GM20000 (cell line): ENCODE measurements at regions not wholly inside any gene's neighbourhood (a gene's known extent, or its start where the extent isn't known, plus 50 kb on each side); places are given as distances from the start of the nearest gene placed in this dataset.

ENCODE experiments used
- DNase-seq: peaks from one replicate; pipeline ENCODE4 v3.0.0; 2012; ENCODE audit warnings: low spot score
- CTCF ChIP-seq: IDR thresholded peaks from 2 replicates; pipeline ENCODE4 v1.5.1; 2012; ENCODE audit warnings: mild to moderate bottlenecking, control low read depth; ENCODE audit errors: extremely low read depth, missing control alignments

DNA sequence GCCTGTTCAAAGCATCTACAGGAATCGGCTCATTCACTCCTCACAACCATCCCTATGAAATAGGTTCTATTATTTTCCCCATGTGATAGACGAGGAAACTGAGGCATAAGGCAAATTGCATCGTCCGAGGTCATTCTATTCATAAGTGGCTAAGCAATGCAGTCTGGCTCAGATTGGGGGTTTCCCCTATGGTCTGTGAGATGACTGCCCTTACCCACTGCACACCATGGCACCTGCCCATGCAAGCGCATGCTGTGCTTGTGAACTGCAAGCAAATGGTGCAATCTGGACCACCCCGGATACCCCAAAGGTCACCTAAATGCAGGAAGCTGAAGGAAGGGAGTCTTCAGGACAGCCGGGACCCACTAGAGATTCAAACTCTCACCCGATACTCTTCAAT is 123.4 kb upstream of the SOD1 start:
- TF ChIP-seq CTCF: no peak
- DNase-seq: no peak

DNA sequence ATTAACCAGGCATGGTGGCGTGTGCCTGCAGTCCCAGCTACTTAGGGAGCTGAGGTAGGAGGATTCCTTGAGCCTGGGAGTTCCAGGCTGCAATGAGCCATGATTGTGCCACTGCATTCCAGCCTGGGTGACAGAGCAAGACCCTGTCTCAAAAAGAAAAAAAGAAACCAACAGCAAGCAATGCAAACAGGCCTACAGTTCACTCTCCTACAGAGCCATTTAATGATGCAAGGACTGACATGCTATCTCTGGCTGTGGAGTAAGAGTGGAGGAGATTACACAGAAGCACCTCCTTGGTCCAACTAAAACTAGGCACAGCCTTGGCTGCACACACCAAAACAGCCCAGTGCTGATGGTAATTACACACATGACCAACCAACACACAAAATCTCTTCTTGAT is 127.5 kb upstream of the SOD1 start:
- TF ChIP-seq CTCF: no peak
- DNase-seq: no peak

GRCh38 chr21:31530897-31531705 is 128.4 kb upstream of the SOD1 start:
- no peak for DNase-seq

GRCh38 chr21:31530364-31530763 is 129.1 kb upstream of the SOD1 start:
- DNase-seq: no peak

More at GRCh38 chr21:31530897-31531705, 128.4 kb upstream of the SOD1 start:
- TF ChIP-seq CTCF: no peak

GRCh38 chr21:31529406-31529805 is 130.1 kb upstream of the SOD1 start:
- TF ChIP-seq CTCF: no peak
- DNase-seq: no peak

More at GRCh38 chr21:31530364-31530763, 129.1 kb upstream of the SOD1 start:
- TF ChIP-seq CTCF: no peak

DNA sequence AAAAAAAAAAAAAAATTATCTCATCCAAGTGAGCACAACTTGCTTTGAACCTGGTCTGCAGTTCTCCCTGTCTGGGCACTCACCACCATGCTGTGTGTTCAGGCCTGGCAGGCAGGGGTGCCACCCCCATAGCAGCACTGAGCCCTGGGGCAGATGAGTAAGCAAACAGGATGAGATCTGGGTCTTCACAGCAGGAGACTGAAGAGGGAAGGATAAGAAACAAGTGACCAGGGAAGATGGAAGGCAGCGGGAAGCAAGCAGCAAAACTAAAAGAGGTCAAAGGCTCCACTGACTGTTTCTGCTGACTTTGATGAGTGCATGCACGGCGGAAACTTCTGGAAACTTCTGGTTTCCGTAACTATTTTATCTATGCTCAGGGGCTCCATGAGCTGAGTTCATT is 133.5 kb upstream of the SOD1 start:
- no peak for TF ChIP-seq CTCF
- DNase-seq: no peak

DNA sequence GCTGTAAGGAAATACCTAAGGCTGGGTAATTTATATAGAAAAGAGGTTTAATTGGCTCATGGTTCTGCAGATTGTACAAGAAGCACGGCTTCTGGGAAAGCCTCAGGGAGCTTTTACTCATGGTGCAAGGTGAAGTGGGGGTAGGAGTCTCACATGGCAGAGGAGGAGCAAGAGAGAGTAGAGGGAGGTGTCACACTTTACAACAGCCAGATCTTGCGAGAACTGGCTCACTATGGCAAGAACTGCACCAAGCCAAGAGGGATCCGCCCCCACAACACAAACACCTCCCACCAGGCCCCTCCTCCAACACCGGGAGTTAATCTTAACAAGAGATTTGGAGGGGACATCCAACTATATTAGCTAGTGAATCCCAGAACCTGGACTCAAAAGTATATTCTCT is 135.4 kb upstream of the SOD1 start:
- no peak for DNase-seq
- no peak for TF ChIP-seq CTCF
